K562 (cell line): ENCODE measurements at regions not wholly inside any gene's neighbourhood (a gene's known extent, or its start where the extent isn't known, plus 50 kb on each side); places are given as distances from the start of the nearest gene placed in this dataset.
A peak's percentile ranks its signal among the peaks of the same experiment; 100 is the strongest.

ENCODE experiments used
- CBFA2T2 ChIP-seq: fragments of 450-650 bp; conservative IDR thresholded peaks from 2 replicates; pipeline ENCODE4 v1.6.1; 2017; ENCODE audit warnings: mild to moderate bottlenecking
- CUX1 ChIP-seq: fragments of 200-800 bp; sonication (Bioruptor generic); IDR thresholded peaks from 2 replicates; pipeline ENCODE4 v1.6.1; 2016; ENCODE audit warnings: missing genetic modification characterization, missing compliant biosample characterization
- GABPA ChIP-seq: fragments of 200-800 bp; sonication (Bioruptor generic); conservative IDR thresholded peaks from 2 replicates; pipeline ENCODE4 v1.6.1; 2016; ENCODE audit warnings: low read depth, missing genetic modification characterization, missing compliant biosample characterization
- HOXB6 ChIP-seq: fragments of 250-450 bp; sonication (Bioruptor Pico); IDR thresholded peaks from 2 replicates; pipeline ENCODE4 v1.5.1; 2022; ENCODE audit warnings: mild to moderate bottlenecking, borderline replicate concordance
- NFIC ChIP-seq: fragments of 450-650 bp; IDR thresholded peaks from 2 replicates; pipeline ENCODE4 v1.6.1; 2017; ENCODE audit warnings: mild to moderate bottlenecking, inconsistent platforms
- NFIX ChIP-seq: fragments of 250-450 bp; sonication (Bioruptor Pico); IDR thresholded peaks from 2 replicates; pipeline ENCODE4 v1.4.0; 2020; ENCODE audit warnings: low read depth, mild to moderate bottlenecking, moderate library complexity
- NR2C2 ChIP-seq, 2 experiments: fragments of 200-800 bp in 1 of 2; sonication (Bioruptor generic) in 1 of 2; sonication (generic) in 1 of 2; formaldehyde crosslinking in 1 of 2; IDR thresholded peaks; 2 replicates each; pipeline versions ENCODE4 v1.6.1 to v1.8.0; 2016 to 2022; ENCODE audit warnings: mild to moderate bottlenecking in 1 of 2, missing compliant biosample characterization in 1 of 2, missing genetic modification characterization in 1 of 2, missing genetic modification reagents in 1 of 2
- POU5F1 ChIP-seq: fragments of 150-350 bp; IDR thresholded peaks from 2 replicates; pipeline ENCODE4 v1.6.1; 2014; ENCODE audit warnings: borderline replicate concordance, low read length, low read depth, mild to moderate bottlenecking; ENCODE audit not compliant: partially characterized antibody
- RB1 ChIP-seq: fragments of 450-650 bp; IDR thresholded peaks from 2 replicates; pipeline ENCODE4 v1.6.1; 2017; ENCODE audit warnings: low read depth, mild to moderate bottlenecking
- RBFOX2 ChIP-seq: fragments of 200-400 bp; formaldehyde crosslinking; IDR thresholded peaks from 2 replicates; pipeline ENCODE4 v1.6.1; 2017; ENCODE audit warnings: low read depth, mild to moderate bottlenecking, low read length, moderate library complexity
- SMC3 ChIP-seq: conservative IDR thresholded peaks from 2 replicates; pipeline ENCODE4 v1.6.1; 2011; ENCODE audit warnings: low read depth, low read length, improper control_type of control experiment; ENCODE audit not compliant: insufficient read depth
- SP2 ChIP-seq: IDR thresholded peaks from 2 replicates; pipeline ENCODE4 v1.6.1; 2011; ENCODE audit warnings: mild to moderate bottlenecking, low read depth, low read length, moderate library complexity; ENCODE audit not compliant: poor library complexity, severe bottlenecking; ENCODE audit errors: extremely low read depth
- TCF3 ChIP-seq: sonication (generic); formaldehyde crosslinking; IDR thresholded peaks from 2 replicates; pipeline ENCODE4 v1.4.0; 2020; ENCODE audit warnings: mild to moderate bottlenecking, missing genetic modification reagents
- TGIF2 ChIP-seq: sonication (generic); formaldehyde crosslinking; IDR thresholded peaks from 2 replicates; pipeline ENCODE4 v1.8.1; 2022; ENCODE audit warnings: mild to moderate bottlenecking, missing genetic modification reagents, moderate library complexity
- ZNF324 ChIP-seq: fragments of 250-450 bp; sonication (Bioruptor Pico); IDR thresholded peaks from 2 replicates; pipeline ENCODE4 v1.4.0; 2020; ENCODE audit warnings: mild to moderate bottlenecking
- ZNF695 ChIP-seq: fragments of 450-650 bp; formaldehyde crosslinking; IDR thresholded peaks from 2 replicates; pipeline ENCODE4 v1.4.0; 2020; ENCODE audit warnings: mild to moderate bottlenecking, moderate library complexity
- TF ChIP-seq, protein P1 (sequence below): sonication (generic); formaldehyde crosslinking; IDR thresholded peaks from 2 replicates; pipeline ENCODE4 v1.8.0; 2022; ENCODE audit warnings: missing genetic modification reagents, mild to moderate bottlenecking, moderate library complexity, borderline replicate concordance

- no peak for TF ChIP-seq SP2
- peak; percentile 59 for TF ChIP-seq SMC3
- TF ChIP-seq POU5F1: no peak
- no peak for TF ChIP-seq ZNF324 (CRISPR knock-in tag)
- TF ChIP-seq CBFA2T2: no peak
- TF ChIP-seq CUX1 (CRISPR knock-in tag): no peak
- TF ChIP-seq NFIX (CRISPR knock-in tag): peak; percentile 37
- TF ChIP-seq TGIF2: no peak
- no peak for TF ChIP-seq ZNF695 (CRISPR knock-in tag)
- TF ChIP-seq HOXB6 (CRISPR knock-in tag): no peak
- peak; percentile 98 for TF ChIP-seq NFIC
- no peak for TF ChIP-seq RBFOX2
- TF ChIP-seq GABPA: no peak
- TF ChIP-seq RB1: 0 out of 2 replicates have a peak, but pooled peaks have one; percentile 11
- TF ChIP-seq NR2C2 (CRISPR knock-in tag; IDR thresholded peaks at IDR 0.05): no peak
- TF ChIP-seq NR2C2 (tag; IDR thresholded peaks at IDR 0.05): no peak
- 0 out of 2 replicates have a peak, but pooled peaks have one; percentile 14 for TF ChIP-seq TCF3 (CRISPR knock-in tag)
- TF ChIP-seq, protein P1, sequence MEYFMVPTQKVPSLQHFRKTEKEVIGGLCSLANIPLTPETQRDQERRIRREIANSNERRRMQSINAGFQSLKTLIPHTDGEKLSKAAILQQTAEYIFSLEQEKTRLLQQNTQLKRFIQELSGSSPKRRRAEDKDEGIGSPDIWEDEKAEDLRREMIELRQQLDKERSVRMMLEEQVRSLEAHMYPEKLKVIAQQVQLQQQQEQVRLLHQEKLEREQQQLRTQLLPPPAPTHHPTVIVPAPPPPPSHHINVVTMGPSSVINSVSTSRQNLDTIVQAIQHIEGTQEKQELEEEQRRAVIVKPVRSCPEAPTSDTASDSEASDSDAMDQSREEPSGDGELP (CRISPR knock-in tag): 0 out of 2 replicates have a peak, but pooled peaks have one; percentile 43
Observed at GRCh38 chr3:71955240-71956068, 170.5 kb upstream of the PROK2 start (continued).
